Keratinocyte (primary cell): ENCODE measurements at regions not wholly inside any gene's neighbourhood (a gene's known extent, or its start where the extent isn't known, plus 50 kb on each side); places are given as distances from the start of the nearest gene placed in this dataset.

Experiments
- DNase-seq: peaks from one replicate; pipeline ENCODE4 v3.0.0-alpha.2; 2011; ENCODE audit warnings: low read depth, missing footprints, low spot score
- FAIRE-seq: peaks from 2 replicates; lab custom pipeline; 2011; peaks lifted over from hg19 to GRCh38; lab: Jason Lieb, UNC
- H2AFZ ChIP-seq: 2 replicates; pipeline ENCODE4 v1.6.0; 2012; ENCODE audit warnings: low read length, control low read depth, inconsistent platforms; ENCODE audit not compliant: control insufficient read depth
- H3K27ac ChIP-seq: 2 replicates; pipeline ENCODE4 v1.5.1; 2011; ENCODE audit warnings: low read length; ENCODE audit not compliant: control insufficient read depth, insufficient read depth
- H3K27me3 ChIP-seq: 3 replicates; pipeline ENCODE4 v1.6.0; 2011; ENCODE audit warnings: low read length; ENCODE audit not compliant: control insufficient read depth, insufficient read depth; ENCODE audit errors: extremely low read depth
- H3K36me3 ChIP-seq, 2 experiments: 2 replicates in 1 of 2; 3 replicates in 1 of 2; pipeline ENCODE4 v1.5.1; 2011; ENCODE audit warnings: low read length in 2 of 2, mild to moderate bottlenecking in 1 of 2; ENCODE audit not compliant: control insufficient read depth in 2 of 2, insufficient read depth in 2 of 2; ENCODE audit errors: extremely low read depth in 1 of 2
- H3K4me1 ChIP-seq: 3 replicates; pipeline ENCODE4 v1.5.1; 2011; ENCODE audit warnings: low read length; ENCODE audit not compliant: control insufficient read depth, insufficient read depth; ENCODE audit errors: extremely low read depth
- H3K4me2 ChIP-seq: 3 replicates; pipeline ENCODE4 v1.6.0; 2011; ENCODE audit warnings: low read depth, low read length; ENCODE audit not compliant: control insufficient read depth, insufficient read depth; ENCODE audit errors: extremely low read depth
- H3K4me3 ChIP-seq, 3 experiments: fragments of 200-600 bp in 1 of 3; sonication (generic) in 1 of 3; 2 replicates in 2 of 3; 3 replicates in 1 of 3; pipeline ENCODE4 v1.5.1; 2011 to 2016; ENCODE audit warnings: low read length in 3 of 3, mild to moderate bottlenecking in 3 of 3, control low read depth in 2 of 3, inconsistent platforms in 1 of 3, low read depth in 1 of 3, mixed read lengths in 1 of 3, mixed run types in 1 of 3, moderate library complexity in 1 of 3; ENCODE audit not compliant: control insufficient read depth in 2 of 3, insufficient read depth in 2 of 3; ENCODE audit errors: extremely low read depth in 1 of 3
- H3K79me2 ChIP-seq: 2 replicates; pipeline ENCODE4 v1.6.0; 2012; ENCODE audit warnings: low read length; ENCODE audit not compliant: control insufficient read depth, insufficient read depth
- H3K9ac ChIP-seq: 3 replicates; pipeline ENCODE4 v1.6.0; 2011; ENCODE audit warnings: low read length; ENCODE audit not compliant: control insufficient read depth, insufficient read depth; ENCODE audit errors: extremely low read depth
- H3K9me1 ChIP-seq: 3 replicates; pipeline ENCODE4 v1.6.0; 2011; ENCODE audit warnings: low read length; ENCODE audit not compliant: control insufficient read depth, insufficient read depth; ENCODE audit errors: extremely low read depth
- H3K9me3 ChIP-seq: 2 replicates; pipeline ENCODE4 v1.5.1; 2012; ENCODE audit warnings: low read depth, low read length; ENCODE audit not compliant: control insufficient read depth
- H4K20me1 ChIP-seq: 3 replicates; pipeline ENCODE4 v1.6.0; 2011; ENCODE audit warnings: low read length; ENCODE audit not compliant: control insufficient read depth, insufficient read depth; ENCODE audit errors: extremely low read depth
- EZH2 ChIP-seq: IDR thresholded peaks from one replicate; pipeline ENCODE4 v1.6.1; 2012; ENCODE audit warnings: inconsistent platforms, mild to moderate bottlenecking, low read length, moderate library complexity
- dilution Hi-C: fragments of 300-500 bp; cut with MboI; formaldehyde crosslinking; loops from one replicate; pipeline ENCODE4 v1.7.0; 2020; ENCODE audit warnings: low sequenced_read_pairs; ENCODE audit not compliant: extremely low pct_ligation_motif_present
- TF ChIP-seq, protein P1 (sequence below), 3 experiments: IDR thresholded peaks in 1 of 3; conservative IDR thresholded peaks in 1 of 3; optimal IDR thresholded peaks in 1 of 3; 2 replicates in 2 of 3; 3 replicates in 1 of 3; pipeline versions ENCODE3 to v1.5.1; 2011; ENCODE audit warnings: low read length in 3 of 3, mild to moderate bottlenecking in 3 of 3, moderate library complexity in 2 of 3, control low read depth in 1 of 3, inconsistent platforms in 1 of 3; ENCODE audit not compliant: insufficient read depth in 2 of 3; ENCODE audit errors: extremely low read depth in 1 of 3

GRCh38 chr1:101653482-101653946 is 343.2 kb downstream of the OLFM3 start:
- dilution Hi-C loops: no loop called here
- DNase-seq: no peak

DNA sequence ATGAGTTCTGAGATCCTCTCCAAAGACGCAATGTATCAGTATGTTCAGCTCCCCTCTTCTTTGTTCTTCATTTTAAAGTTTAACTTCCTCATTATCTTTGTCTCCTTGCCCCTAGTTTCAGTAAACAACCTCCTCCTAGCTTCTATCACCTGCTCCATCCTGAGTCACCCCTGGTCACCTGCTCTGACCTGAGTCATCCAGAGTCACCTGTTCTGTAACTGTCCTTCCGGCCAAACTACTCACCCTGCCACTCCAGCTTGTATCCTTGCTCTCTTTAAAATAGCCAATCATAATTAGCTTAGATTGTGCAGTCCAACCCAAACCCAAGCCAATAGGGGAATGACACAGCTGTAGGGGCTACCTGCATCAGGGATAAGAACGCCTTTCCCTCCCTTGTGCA is 332.0 kb downstream of the OLFM3 start:
- Histone ChIP-seq H3K9ac (no peak overlapping the region), H3K27ac (no peak overlapping the region), H3K36me3 (no peaks in the 10 kb centered on the region), H2AFZ (no peak overlapping the region), H3K9me1 (no peaks in the 10 kb centered on the region), H3K4me1 (no peaks in the 10 kb centered on the region), H3K9me3 (no peaks in the 10 kb centered on the region), H3K4me2 (no peak overlapping the region), H4K20me1 (no peaks in the 10 kb centered on the region), H3K79me2 (no peaks in the 10 kb centered on the region), H3K27me3 (no peaks in the 10 kb centered on the region), H3K4me3 (no peak overlapping the region)
- DNase-seq (no peak), FAIRE-seq (no peak)
- no peak for TF ChIP-seq EZH2
- TF ChIP-seq, protein P1, sequence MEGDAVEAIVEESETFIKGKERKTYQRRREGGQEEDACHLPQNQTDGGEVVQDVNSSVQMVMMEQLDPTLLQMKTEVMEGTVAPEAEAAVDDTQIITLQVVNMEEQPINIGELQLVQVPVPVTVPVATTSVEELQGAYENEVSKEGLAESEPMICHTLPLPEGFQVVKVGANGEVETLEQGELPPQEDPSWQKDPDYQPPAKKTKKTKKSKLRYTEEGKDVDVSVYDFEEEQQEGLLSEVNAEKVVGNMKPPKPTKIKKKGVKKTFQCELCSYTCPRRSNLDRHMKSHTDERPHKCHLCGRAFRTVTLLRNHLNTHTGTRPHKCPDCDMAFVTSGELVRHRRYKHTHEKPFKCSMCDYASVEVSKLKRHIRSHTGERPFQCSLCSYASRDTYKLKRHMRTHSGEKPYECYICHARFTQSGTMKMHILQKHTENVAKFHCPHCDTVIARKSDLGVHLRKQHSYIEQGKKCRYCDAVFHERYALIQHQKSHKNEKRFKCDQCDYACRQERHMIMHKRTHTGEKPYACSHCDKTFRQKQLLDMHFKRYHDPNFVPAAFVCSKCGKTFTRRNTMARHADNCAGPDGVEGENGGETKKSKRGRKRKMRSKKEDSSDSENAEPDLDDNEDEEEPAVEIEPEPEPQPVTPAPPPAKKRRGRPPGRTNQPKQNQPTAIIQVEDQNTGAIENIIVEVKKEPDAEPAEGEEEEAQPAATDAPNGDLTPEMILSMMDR (optimal IDR thresholded peaks at IDR 0.05 in 1 of 3, IDR thresholded peaks at IDR 0.05 in 1 of 3, conservative IDR thresholded peaks at IDR 0.05 in 1 of 3; ENCODE audit: extremely low read depth in 1 of 3, insufficient read depth in 2 of 3, low read length in 3 of 3): no peak
- dilution Hi-C loops: no loop called here

More at GRCh38 chr1:101653482-101653946, 343.2 kb downstream of the OLFM3 start:
- Histone ChIP-seq H3K9ac (no peak overlapping the region), H3K27ac (no peak overlapping the region), H3K9me1 (no peaks in the 10 kb centered on the region), H3K27me3 (no peaks in the 10 kb centered on the region), H3K4me2 (no peak overlapping the region), H3K4me1 (no peaks in the 10 kb centered on the region), H2AFZ (no peak overlapping the region), H4K20me1 (no peaks in the 10 kb centered on the region), H3K9me3 (no peaks in the 10 kb centered on the region), H3K79me2 (no peaks in the 10 kb centered on the region), H3K4me3 (no peak overlapping the region), H3K36me3 (no peaks in the 10 kb centered on the region)
- no peak for FAIRE-seq
- no peak for TF ChIP-seq EZH2
- TF ChIP-seq, protein P1 (optimal IDR thresholded peaks at IDR 0.05 in 1 of 3, IDR thresholded peaks at IDR 0.05 in 1 of 3, conservative IDR thresholded peaks at IDR 0.05 in 1 of 3; ENCODE audit: extremely low read depth in 1 of 3, insufficient read depth in 2 of 3, low read length in 3 of 3): peak in 2 of 3 experiments; percentile 34 to 38
